ENCODE measurements at regions not wholly inside any gene's neighbourhood (a gene's known extent, or its start where the extent isn't known, plus 50 kb on each side); places are given as distances from the start of the nearest gene placed in this dataset.

GRCh38 chr6:122276637-122277036 is 122.8 kb upstream of the HSF2 start:
- Histone ChIP-seq H2AFZ (ENCODE audit: low read length) (no peak overlapping the region), H3K36me3 (replicated peaks in 1 of 2; ENCODE audit: control insufficient read depth in 1 of 2, insufficient read depth in 2 of 2, low read length in 2 of 2) (no peaks in the 10 kb centered on the region)
- in situ Hi-C loops (cut with HindIII; ENCODE audit: extremely low pct_ligation_motif_present, low pct_unique_long_range_greater_than_20kb): no loop called here

More at GRCh38 chr6:122276637-122277036, 122.8 kb upstream of the HSF2 start:
- no TSS peak for BruUV-seq (replicated peaks)
- H3K4me1 ChIP-seq (ENCODE audit: insufficient read depth, low read length): no peaks in the 10 kb centered on the region
- no peaks in the 10 kb centered on the region for H3K9me3 ChIP-seq (ENCODE audit: low read length)
- POLR2A ChIA-PET: no interaction called here
- no peaks in the 10 kb centered on the region for H3K79me2 ChIP-seq (ENCODE audit: insufficient read depth, low read length)
- intact Hi-C loops (cut with micrococcal nuclease; ENCODE audit: unreplicated experiment): no loop called here
- H3K27ac ChIP-seq (ENCODE audit: extremely low read length, insufficient read depth, low read length): no peak overlapping the region
- DNase-seq (ENCODE audit: low spot score) (no peak), FAIRE-seq (no peak), ATAC-seq (no peak)
- no peaks in the 10 kb centered on the region for H3K27me3 ChIP-seq (ENCODE audit: control insufficient read depth in 1 of 2, insufficient read depth in 2 of 2, low read length in 2 of 2)
- H3K9ac ChIP-seq (ENCODE audit: insufficient read depth, low read depth, low read length): no peak overlapping the region
- H4K20me1 ChIP-seq (ENCODE audit: insufficient read depth, low read length): no peaks in the 10 kb centered on the region
- no peak overlapping the region for H3K4me2 ChIP-seq (ENCODE audit: low read depth, low read length)
- 0% methylated on average over 1 of the region's 1 CpG for WGBS (ENCODE audit: low lambda C conversion rate)
- H3K4me3 ChIP-seq (replicated peaks in 1 of 3; ENCODE audit: insufficient read depth in 1 of 3, low read depth in 2 of 3, low read length in 3 of 3): no peak overlapping the region
- CTCF ChIA-PET (ENCODE audit: low intra/inter-chr PET ratio, low total read pairs): no interaction called here
- no peak for TF ChIP-seq MTA1 (CRISPR knock-in tag; IDR thresholded peaks at IDR 0.05; ENCODE audit: borderline replicate concordance)
- TF ChIP-seq ZBTB43 (CRISPR knock-in tag; conservative IDR thresholded peaks at IDR 0.05): no peak
- no peak for TF ChIP-seq YEATS2 (CRISPR knock-in tag; IDR thresholded peaks at IDR 0.05; ENCODE audit: borderline replicate concordance)
- TF ChIP-seq ZNF512 (CRISPR knock-in tag; IDR thresholded peaks at IDR 0.05): no peak
- no peak for TF ChIP-seq CEBPB (IDR thresholded peaks at IDR 0.05; ENCODE audit: borderline replicate concordance, low read depth, low read length)
- TF ChIP-seq KLF11 (CRISPR knock-in tag; IDR thresholded peaks at IDR 0.05): no peak
- TF ChIP-seq SRF (IDR thresholded peaks at IDR 0.05; ENCODE audit: low read depth, low read length): no peak
